OCI-LY7 (cell line): ENCODE measurements at regions not wholly inside any gene's neighbourhood (a gene's known extent, or its start where the extent isn't known, plus 50 kb on each side); places are given as distances from the start of the nearest gene placed in this dataset.

Source experiments
- BruUV-seq: library from RNA; stranded (reverse); fragments of 400-500 nt; replicated peaks from 2 replicates; lab custom pipeline; 2021; lab: Mats Ljungman, UMichigan
- CTCF ChIA-PET: fragments of 300-600 bp; sonication (Branson Sonifier 250); formaldehyde crosslinking; loops from one replicate; lab custom pipeline; 2022; ENCODE audit warnings: antibody characterized with exemption; ENCODE audit not compliant: unreplicated experiment; lab: Charles Lee
- POLR2A ChIA-PET: fragments of 300-600 bp; sonication (Branson Sonifier 250); formaldehyde crosslinking; loops from one replicate; lab custom pipeline; 2022; ENCODE audit warnings: antibody characterized with exemption; lab: Charles Lee
- DNase-seq: peaks from one replicate; pipeline ENCODE4 v3.0.0-alpha.2; 2015; ENCODE audit warnings: low spot score
- H2AFZ ChIP-seq: fragments of 200-600 bp; sonication (generic), shearing (Covaris generic); 2 replicates; pipeline ENCODE4 v1.6.1; 2014; ENCODE audit warnings: mild to moderate bottlenecking, antibody characterized with exemption, low read length, moderate library complexity
- H3K27ac ChIP-seq: fragments of 200-600 bp; sonication (generic); 2 replicates; pipeline ENCODE4 v1.5.1; 2014; ENCODE audit warnings: mixed run types, low read depth, mild to moderate bottlenecking, moderate library complexity, low read length, inconsistent platforms; ENCODE audit not compliant: poor library complexity, severe bottlenecking
- H3K36me3 ChIP-seq: fragments of 200-600 bp; sonication (generic); 2 replicates; pipeline ENCODE4 v1.6.1; 2014; ENCODE audit warnings: mild to moderate bottlenecking, antibody characterized with exemption, low read length, moderate library complexity, mixed read lengths; ENCODE audit not compliant: insufficient read depth
- H3K4me1 ChIP-seq: fragments of 200-600 bp; sonication (generic); 2 replicates; pipeline ENCODE4 v1.5.1; 2014; ENCODE audit warnings: mild to moderate bottlenecking, low read length; ENCODE audit not compliant: insufficient read depth, poor library complexity, severe bottlenecking
- H3K4me2 ChIP-seq: fragments of 200-600 bp; sonication (generic); 2 replicates; pipeline ENCODE4 v1.6.1; 2014; ENCODE audit warnings: mild to moderate bottlenecking, low read length
- H3K4me3 ChIP-seq: fragments of 200-600 bp; sonication (generic); 2 replicates; pipeline ENCODE4 v1.5.1; 2014; ENCODE audit warnings: mild to moderate bottlenecking, low read depth, low read length; ENCODE audit not compliant: poor library complexity, severe bottlenecking
- H3K79me2 ChIP-seq: fragments of 200-600 bp; sonication (generic); 2 replicates; pipeline ENCODE4 v1.6.1; 2016; ENCODE audit warnings: low read depth, mild to moderate bottlenecking, low read length, moderate library complexity, mixed read lengths; ENCODE audit not compliant: insufficient read depth
- H3K9me2 ChIP-seq: fragments of 200-600 bp; sonication (generic); 2 replicates; pipeline ENCODE4 v1.6.1; 2016; ENCODE audit warnings: mild to moderate bottlenecking, low read length, mixed read lengths; ENCODE audit not compliant: insufficient read depth
- H3K9me3 ChIP-seq: fragments of 200-600 bp; sonication (generic); 2 replicates; pipeline ENCODE4 v1.6.1; 2014; ENCODE audit warnings: mild to moderate bottlenecking, mixed run types, low read length, mixed read lengths
- H4K20me1 ChIP-seq: fragments of 200-600 bp; sonication (generic); 2 replicates; pipeline ENCODE4 v1.6.1; 2014; ENCODE audit warnings: mild to moderate bottlenecking, antibody characterized with exemption, low read length, moderate library complexity, mixed read lengths; ENCODE audit not compliant: insufficient read depth
- EZH2phosphoT487 ChIP-seq: fragments of 200-600 bp; sonication (generic); IDR thresholded peaks from 2 replicates; pipeline ENCODE4 v1.6.1; 2018; ENCODE audit warnings: low read depth, borderline replicate concordance, mild to moderate bottlenecking, mixed run types, antibody characterized with exemption, low read length, moderate library complexity, mixed read lengths
- intact Hi-C: fragments of 100-400 bp; cut with micrococcal nuclease; formaldehyde crosslinking; loops from one replicate; pipeline ENCODE4 v1.10.0; 2022; ENCODE audit not compliant: unreplicated experiment
- TF ChIP-seq, protein P1 (sequence below): fragments of 200-600 bp; sonication (generic); conservative IDR thresholded peaks from 2 replicates; pipeline ENCODE4 v1.5.1; 2014; ENCODE audit warnings: mild to moderate bottlenecking, antibody characterized with exemption, low read length, moderate library complexity, mixed read lengths

DNA sequence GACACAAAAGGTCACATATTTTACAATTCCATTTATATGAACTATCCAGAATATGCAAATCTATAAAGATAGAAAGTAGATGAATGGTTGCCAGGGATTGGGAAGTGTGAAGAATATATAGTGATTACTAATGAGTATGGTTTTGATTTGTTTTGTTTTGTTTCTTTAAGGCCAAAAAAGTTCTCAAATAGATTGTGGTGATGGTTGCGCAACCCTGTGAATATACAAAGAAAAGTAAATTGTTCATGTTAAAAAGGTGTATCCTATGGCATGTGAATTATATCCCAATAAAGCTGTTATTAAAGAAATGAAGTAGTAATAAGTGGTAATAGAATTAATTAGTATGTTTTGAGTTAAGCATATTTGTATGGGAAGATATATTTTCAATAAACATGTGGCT is 431.8 kb upstream of the CNTN4 start:
- POLR2A ChIA-PET = no interaction called here
- CTCF ChIA-PET = no interaction called here
- no peaks in the 10 kb centered on the region for H3K4me1 ChIP-seq
- H3K9me3 ChIP-seq = no peaks in the 10 kb centered on the region
- no peaks in the 10 kb centered on the region for H4K20me1 ChIP-seq
- no peak overlapping the region for H3K4me2 ChIP-seq
- H2AFZ ChIP-seq = no peak overlapping the region
- BruUV-seq = no TSS peak
- TF ChIP-seq EZH2phosphoT487 = no peak
- TF ChIP-seq, protein P1, sequence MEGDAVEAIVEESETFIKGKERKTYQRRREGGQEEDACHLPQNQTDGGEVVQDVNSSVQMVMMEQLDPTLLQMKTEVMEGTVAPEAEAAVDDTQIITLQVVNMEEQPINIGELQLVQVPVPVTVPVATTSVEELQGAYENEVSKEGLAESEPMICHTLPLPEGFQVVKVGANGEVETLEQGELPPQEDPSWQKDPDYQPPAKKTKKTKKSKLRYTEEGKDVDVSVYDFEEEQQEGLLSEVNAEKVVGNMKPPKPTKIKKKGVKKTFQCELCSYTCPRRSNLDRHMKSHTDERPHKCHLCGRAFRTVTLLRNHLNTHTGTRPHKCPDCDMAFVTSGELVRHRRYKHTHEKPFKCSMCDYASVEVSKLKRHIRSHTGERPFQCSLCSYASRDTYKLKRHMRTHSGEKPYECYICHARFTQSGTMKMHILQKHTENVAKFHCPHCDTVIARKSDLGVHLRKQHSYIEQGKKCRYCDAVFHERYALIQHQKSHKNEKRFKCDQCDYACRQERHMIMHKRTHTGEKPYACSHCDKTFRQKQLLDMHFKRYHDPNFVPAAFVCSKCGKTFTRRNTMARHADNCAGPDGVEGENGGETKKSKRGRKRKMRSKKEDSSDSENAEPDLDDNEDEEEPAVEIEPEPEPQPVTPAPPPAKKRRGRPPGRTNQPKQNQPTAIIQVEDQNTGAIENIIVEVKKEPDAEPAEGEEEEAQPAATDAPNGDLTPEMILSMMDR = no peak
- intact Hi-C loops = no loop called here
- H3K4me3 ChIP-seq = no peak overlapping the region
- no peaks in the 10 kb centered on the region for H3K79me2 ChIP-seq
- no peaks in the 10 kb centered on the region for H3K36me3 ChIP-seq
- no peaks in the 10 kb centered on the region for H3K9me2 ChIP-seq
- H3K27ac ChIP-seq = no peak overlapping the region
- no peak for DNase-seq

DNA sequence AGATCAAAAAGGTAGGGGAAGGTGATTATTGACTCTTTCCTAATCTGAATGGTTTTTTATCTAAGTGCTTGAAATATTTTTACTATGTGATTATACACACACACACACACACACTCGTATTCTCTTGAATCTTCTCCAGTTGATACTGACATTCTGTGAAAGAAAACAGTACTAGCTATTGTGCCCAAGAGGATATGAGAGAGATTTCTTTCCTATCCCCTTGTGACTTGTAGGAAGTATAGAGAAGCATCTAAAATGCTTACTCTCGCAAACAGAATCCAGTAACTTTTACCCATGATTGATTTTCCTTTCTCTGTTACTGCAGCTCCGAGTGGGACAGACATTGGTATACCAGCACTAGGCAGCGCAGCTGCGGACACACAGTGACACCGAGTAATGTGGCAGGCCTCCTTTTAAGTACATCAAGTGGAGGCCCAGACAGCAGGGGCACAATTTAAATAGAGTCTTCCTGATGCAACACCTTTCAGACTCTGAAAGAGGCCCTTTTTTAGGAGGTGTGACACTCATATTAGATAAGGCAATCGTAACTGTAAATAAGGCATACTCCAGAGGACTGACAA is 421.0 kb upstream of the CNTN4 start:
- no peak overlapping the region for H3K4me3 ChIP-seq
- no peak for DNase-seq
- H3K4me1 ChIP-seq = no peaks in the 10 kb centered on the region
- intact Hi-C loops = no loop called here
- H3K9me2 ChIP-seq = no peaks in the 10 kb centered on the region
- no peak overlapping the region for H3K4me2 ChIP-seq
- no peaks in the 10 kb centered on the region for H4K20me1 ChIP-seq
- CTCF ChIA-PET = no interaction called here
- no peaks in the 10 kb centered on the region for H3K36me3 ChIP-seq
- POLR2A ChIA-PET = interaction anchor here (0.6 kb wide), 1 partner anchor 158 kb away, joined by 3 read pairs; no protein-coding TSS in a partner anchor
- no peaks in the 10 kb centered on the region for H3K9me3 ChIP-seq
- no peak overlapping the region for H3K27ac ChIP-seq
- TF ChIP-seq, protein P1 = no peak
- TF ChIP-seq EZH2phosphoT487 = no peak
- H3K79me2 ChIP-seq = no peaks in the 10 kb centered on the region
- no peak overlapping the region for H2AFZ ChIP-seq
- no TSS peak for BruUV-seq

DNA sequence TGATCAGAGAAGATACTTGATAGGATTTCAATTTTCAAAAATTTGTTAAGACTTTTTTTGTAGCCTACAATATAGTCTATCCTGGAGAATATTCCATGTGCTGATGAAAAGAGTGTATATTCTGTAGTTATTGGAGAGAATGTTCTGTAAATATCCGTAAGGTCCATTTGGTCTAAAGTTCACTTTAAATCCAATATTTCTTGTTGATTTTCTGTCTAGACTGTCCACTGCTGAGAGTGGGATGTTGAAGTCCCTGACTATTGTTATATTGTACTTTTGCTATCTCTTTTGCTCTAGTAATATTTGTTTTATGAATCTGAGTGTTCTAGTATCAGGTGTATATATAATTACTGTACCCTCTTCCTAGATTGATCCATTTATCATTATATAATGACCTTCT is 406.2 kb upstream of the CNTN4 start:
- Histone ChIP-seq H3K36me3 (no peaks in the 10 kb centered on the region), H3K4me2 (no peak overlapping the region), H3K4me3 (no peak overlapping the region), H3K79me2 (no peaks in the 10 kb centered on the region), H3K9me2 (no peaks in the 10 kb centered on the region), H3K9me3 (no peaks in the 10 kb centered on the region), H4K20me1 (no peaks in the 10 kb centered on the region), H3K4me1 (no peaks in the 10 kb centered on the region), H3K27ac (no peak overlapping the region), H2AFZ (no peak overlapping the region)
- CTCF ChIA-PET = no interaction called here
- BruUV-seq = no TSS peak
- intact Hi-C loops = no loop called here
- TF ChIP-seq, protein P1 = no peak
- no peak for TF ChIP-seq EZH2phosphoT487
- DNase-seq = no peak
- POLR2A ChIA-PET = no interaction called here
